ENCODE measurements at regions not wholly inside any gene's neighbourhood (a gene's known extent, or its start where the extent isn't known, plus 50 kb on each side); places are given as distances from the start of the nearest gene placed in this dataset.

DNA sequence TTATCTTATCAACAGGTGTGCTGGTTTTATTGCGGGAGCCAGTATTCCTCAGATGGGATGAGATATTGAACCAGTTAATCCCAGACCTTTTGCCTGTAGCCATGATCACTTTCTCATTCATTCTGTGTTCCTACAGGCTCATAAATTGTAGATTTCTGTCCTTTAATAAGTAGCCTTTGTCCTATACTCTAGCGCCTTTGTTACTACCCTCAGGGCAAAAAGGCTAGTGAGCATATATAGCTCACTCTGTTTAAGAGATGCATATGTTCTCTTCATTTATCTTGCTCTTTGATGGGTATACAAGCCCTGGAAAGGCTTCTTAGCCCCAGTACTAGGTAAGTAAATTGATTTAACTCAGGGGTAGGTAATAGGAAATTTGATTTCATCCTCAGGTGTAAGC is 95.1 kb downstream of the OXSM start:
- 95 to 100% methylated on average over 2 of the region's 2 CpGs for WGBS, 2 donors
- Histone ChIP-seq H3K4me1 (no peaks in the 10 kb centered on the region), H3K27me3 (no peaks in the 10 kb centered on the region), H3K4me3 (no peak overlapping the region), H3K27ac (no peak overlapping the region), H3K36me3 (ENCODE audit: low read depth, missing control alignments) (no peaks in the 10 kb centered on the region), H3K9me3 (no peaks in the 10 kb centered on the region)
- TF ChIP-seq POLR2A (IDR thresholded peaks at IDR 0.05), result no peak
- TF ChIP-seq, protein P1, sequence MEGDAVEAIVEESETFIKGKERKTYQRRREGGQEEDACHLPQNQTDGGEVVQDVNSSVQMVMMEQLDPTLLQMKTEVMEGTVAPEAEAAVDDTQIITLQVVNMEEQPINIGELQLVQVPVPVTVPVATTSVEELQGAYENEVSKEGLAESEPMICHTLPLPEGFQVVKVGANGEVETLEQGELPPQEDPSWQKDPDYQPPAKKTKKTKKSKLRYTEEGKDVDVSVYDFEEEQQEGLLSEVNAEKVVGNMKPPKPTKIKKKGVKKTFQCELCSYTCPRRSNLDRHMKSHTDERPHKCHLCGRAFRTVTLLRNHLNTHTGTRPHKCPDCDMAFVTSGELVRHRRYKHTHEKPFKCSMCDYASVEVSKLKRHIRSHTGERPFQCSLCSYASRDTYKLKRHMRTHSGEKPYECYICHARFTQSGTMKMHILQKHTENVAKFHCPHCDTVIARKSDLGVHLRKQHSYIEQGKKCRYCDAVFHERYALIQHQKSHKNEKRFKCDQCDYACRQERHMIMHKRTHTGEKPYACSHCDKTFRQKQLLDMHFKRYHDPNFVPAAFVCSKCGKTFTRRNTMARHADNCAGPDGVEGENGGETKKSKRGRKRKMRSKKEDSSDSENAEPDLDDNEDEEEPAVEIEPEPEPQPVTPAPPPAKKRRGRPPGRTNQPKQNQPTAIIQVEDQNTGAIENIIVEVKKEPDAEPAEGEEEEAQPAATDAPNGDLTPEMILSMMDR (IDR thresholded peaks at IDR 0.05), result no peak
- intact Hi-C loops (cut with DNase I; ENCODE audit: low total_unique reads), result no loop called here
- no peak for DNase-seq

DNA sequence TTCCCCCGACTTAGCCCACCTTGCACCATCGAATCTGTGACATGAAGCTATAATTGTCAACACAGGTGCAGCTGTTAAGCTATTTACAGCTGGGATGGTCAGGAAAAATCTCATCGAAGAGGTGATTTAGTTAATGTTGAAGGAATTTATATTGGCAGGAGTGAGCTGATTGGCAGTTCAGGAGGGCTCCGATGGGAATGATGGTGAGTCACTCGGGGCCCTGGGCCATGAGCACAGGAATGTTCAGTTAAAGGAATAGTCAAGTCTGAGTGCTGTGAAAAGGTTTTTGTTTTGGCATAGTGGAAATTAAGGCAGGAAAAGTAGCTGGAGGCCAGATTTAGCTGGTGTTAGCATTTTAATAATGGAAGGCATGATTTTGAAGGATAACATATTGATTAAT is 95.7 kb downstream of the OXSM start:
- no peak for TF ChIP-seq POLR2A (IDR thresholded peaks at IDR 0.05)
- TF ChIP-seq, protein P1 (IDR thresholded peaks at IDR 0.05), result no peak
- 91 to 92% methylated on average over 5 of the region's 5 CpGs for WGBS, 2 donors
- intact Hi-C loops (cut with DNase I; ENCODE audit: low total_unique reads), result no loop called here

DNA sequence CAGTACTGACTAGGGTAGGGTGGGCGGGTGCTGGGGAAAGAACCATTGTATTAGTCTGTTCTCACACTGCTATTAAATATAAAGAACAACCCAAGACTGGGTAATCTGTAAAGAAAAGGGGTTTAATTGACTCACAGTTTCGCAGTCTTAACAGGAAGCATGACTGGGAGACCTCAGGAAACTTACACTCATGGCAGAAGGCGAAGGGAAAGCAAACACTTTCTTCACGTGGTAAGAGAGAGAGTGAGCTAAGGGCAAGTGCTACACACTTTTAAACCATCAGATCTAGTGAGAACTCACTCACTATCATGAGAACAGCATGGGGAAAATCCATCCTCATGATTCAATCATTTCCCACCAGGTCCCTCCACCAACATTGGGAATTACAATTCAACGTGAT is 98.0 kb downstream of the OXSM start:
- Histone ChIP-seq H3K27ac (no peak overlapping the region), H3K36me3 (ENCODE audit: low read depth, missing control alignments) (no peaks in the 10 kb centered on the region), H3K9me3 (no peaks in the 10 kb centered on the region), H3K27me3 (no peaks in the 10 kb centered on the region), H3K4me3 (no peak overlapping the region), H3K4me1 (no peaks in the 10 kb centered on the region)
- no peak for TF ChIP-seq POLR2A (IDR thresholded peaks at IDR 0.05)
- TF ChIP-seq, protein P1 (IDR thresholded peaks at IDR 0.05), result no peak
- DNase-seq, result no peak
- WGBS, 2 donors, result 83 to 87% methylated on average over 5 of the region's 5 CpGs
- intact Hi-C loops (cut with DNase I; ENCODE audit: low total_unique reads), result no loop called here

More for the DNA sequence above, 95.7 kb downstream of the OXSM start:
- H3K9me3 ChIP-seq, result no peaks in the 10 kb centered on the region
- no peak for DNase-seq
- H3K4me1 ChIP-seq, result no peaks in the 10 kb centered on the region
- H3K27ac ChIP-seq, result no peak overlapping the region
- H3K4me3 ChIP-seq, result no peak overlapping the region
- no peaks in the 10 kb centered on the region for H3K27me3 ChIP-seq
- no peaks in the 10 kb centered on the region for H3K36me3 ChIP-seq (ENCODE audit: low read depth, missing control alignments)

DNA sequence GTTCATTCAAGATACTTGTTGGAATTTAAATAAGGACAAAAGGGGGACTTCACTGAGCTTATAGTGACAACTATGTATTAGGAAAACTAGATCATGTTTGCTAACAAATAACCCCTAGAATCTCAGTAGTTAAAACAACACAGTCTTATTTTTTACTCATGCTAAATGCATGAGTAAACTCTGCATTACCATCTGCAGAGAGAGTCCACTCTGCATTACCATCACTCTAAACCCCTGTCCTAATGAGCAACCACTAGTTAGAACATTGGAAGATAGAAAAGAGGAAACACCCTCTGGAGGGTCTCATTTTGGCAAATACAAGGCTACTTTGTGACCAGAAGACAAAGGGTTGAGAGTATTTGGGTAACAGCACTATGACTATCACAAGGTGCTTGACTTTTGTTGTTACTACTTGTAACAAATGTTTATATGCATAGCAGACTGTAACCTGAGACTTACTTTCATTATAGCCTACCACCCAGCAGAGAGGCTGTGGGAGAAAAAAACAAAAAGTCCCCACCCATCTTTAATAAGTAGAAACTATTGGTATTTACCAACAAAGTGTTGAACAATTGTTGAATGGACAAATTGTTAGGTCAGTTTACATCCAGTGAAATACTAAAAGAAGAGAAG is 99.1 kb downstream of the OXSM start:
- intact Hi-C loops (cut with DNase I; ENCODE audit: low total_unique reads), result no loop called here
- no peak for TF ChIP-seq POLR2A (IDR thresholded peaks at IDR 0.05)
- TF ChIP-seq, protein P1 (IDR thresholded peaks at IDR 0.05), result no peak
- DNase-seq, result no peak
- Histone ChIP-seq H3K4me1 (no peaks in the 10 kb centered on the region), H3K27ac (no peak overlapping the region), H3K36me3 (ENCODE audit: low read depth, missing control alignments) (no peaks in the 10 kb centered on the region), H3K4me3 (no peak overlapping the region), H3K9me3 (no peaks in the 10 kb centered on the region), H3K27me3 (no peaks in the 10 kb centered on the region)

DNA sequence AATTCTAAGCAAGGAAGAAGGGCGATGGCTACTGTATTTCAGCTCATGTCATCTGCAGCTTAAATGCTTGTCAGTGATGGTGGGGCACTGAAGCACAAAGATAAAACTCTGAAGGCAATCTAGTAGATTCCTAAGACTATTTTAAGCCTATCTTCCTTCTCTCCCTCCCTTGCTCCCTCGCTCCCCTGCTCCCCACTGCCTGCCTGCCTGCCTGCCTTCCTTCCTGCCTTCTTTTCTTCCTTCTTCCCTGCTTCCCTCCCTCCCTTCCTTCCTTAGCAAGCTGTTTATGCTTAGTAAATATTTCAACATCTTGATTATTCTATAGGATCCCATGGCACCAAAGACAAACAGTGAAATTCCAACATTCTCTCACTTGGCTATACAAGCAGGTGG is 99.6 kb downstream of the OXSM start:
- no peaks in the 10 kb centered on the region for H3K36me3 ChIP-seq (ENCODE audit: low read depth, missing control alignments)
- H3K4me3 ChIP-seq, result no peak overlapping the region
- H3K27ac ChIP-seq, result no peak overlapping the region
- H3K27me3 ChIP-seq, result no peaks in the 10 kb centered on the region
- no peaks in the 10 kb centered on the region for H3K4me1 ChIP-seq
- intact Hi-C loops (cut with DNase I; ENCODE audit: low total_unique reads), result no loop called here
- 81 to 84% methylated on average over 2 of the region's 2 CpGs for WGBS, 2 donors
- TF ChIP-seq POLR2A (IDR thresholded peaks at IDR 0.05), result no peak
- TF ChIP-seq, protein P1 (IDR thresholded peaks at IDR 0.05), result no peak
- H3K9me3 ChIP-seq, result no peaks in the 10 kb centered on the region
- DNase-seq, result no peak

Measured in testis (tissue), 2 donors.